GM20431 (cell line): ENCODE measurements at regions not wholly inside any gene's neighbourhood (a gene's known extent, or its start where the extent isn't known, plus 50 kb on each side); places are given as distances from the start of the nearest gene placed in this dataset.
"Not testable (repeated sequence)": the region's sequence is repeated elsewhere in the genome, so short reads cannot be mapped to it uniquely, and the experiment has no call there.

ENCODE experiments used
- in situ Hi-C: fragments of 300-500 bp; cut with MseI, MboI; formaldehyde crosslinking; loops from one replicate; pipeline ENCODE4 v1.15.0; 2020; ENCODE audit warnings: low sequenced_read_pairs; ENCODE audit not compliant: unreplicated experiment

DNA sequence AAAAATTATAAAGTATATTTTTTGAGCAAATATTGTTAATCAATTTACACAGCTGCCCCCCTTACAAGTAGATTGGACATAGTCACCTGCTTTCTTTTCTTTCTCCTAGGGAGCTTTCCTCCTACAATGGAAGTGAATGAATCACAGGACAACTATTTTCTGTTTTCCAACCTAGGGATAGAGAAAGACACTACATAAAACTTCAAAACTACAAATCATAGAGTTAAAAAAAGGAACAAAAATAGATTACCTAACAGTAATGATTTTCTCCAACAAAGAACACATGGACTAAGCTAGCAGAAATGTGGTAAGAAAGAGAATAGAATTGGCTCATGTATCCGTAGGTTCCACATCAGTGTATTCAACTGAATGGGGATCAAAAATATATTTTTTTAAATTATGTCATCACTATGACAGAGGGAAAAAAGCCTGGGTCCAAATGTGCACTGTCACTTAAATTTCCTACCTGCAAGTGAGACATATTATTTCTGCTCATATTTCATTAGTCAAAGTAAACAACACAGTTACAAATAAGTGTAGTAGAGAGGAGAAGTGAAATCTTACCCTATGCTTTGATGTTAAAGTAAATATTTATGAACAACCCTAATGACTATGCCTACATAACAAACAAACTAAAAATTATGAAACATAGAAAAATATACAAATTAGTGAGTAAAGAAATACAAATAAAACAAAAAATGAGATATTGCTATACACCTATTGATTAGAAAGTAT is 756.7 kb downstream of the SOCS6 start:
- in situ Hi-C loops = no loop called here

DNA sequence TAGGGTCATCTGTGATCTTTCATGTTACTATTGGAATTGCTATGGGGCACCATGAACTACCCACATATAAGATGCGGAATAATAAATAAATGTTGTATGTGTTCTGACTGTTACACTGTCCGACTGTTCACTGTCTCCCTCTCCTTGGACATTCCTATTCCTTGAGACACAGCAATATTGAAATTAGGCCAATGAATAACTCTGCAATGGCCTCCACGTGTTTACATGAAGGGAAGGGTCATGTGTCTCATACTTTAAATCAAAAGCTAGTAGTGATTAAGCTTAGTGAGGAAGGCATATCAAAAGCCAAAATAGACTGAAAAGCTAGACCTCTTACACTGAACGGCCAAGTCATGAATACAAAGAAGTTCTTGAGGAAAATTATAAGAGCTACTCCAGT is 751.3 kb downstream of the SOCS6 start:
- in situ Hi-C loops = no loop called here

DNA sequence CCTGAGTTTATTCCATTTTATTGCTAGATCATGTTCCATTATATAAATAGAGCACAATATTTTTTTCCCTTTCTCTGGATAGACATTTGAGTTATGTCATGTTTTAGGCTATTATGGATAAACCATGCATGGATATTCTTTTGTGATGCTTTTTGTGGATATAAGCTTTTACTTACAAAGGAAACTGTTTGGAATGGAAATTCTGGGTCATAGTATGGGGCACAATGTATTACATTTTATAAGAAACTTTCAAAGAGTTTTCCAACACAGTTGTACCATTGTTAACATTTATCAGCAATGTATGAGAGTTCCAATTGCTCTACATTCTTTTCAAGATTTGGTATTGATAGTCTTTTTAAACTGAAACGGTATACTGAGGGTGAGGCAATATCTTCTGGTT is 749.4 kb downstream of the SOCS6 start:
- in situ Hi-C loops = no loop called here

DNA sequence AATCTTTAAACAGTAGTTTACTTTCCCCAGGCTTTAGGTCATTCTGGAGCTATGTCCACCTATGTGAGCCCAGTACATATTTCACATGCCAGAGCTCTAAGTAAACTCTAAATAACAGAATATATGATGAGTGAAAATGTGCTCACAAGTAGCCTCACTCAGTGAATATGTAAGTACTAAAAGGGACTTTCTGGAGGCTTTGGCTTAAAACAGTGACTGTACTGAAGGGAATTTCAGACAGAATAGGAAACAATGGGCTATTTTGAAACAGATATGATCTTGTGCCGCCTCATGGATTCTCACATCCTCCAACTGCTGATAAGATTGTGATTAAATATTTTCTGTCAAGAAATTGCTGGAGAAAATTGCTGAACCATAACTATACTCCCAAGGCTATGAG is 747.9 kb downstream of the SOCS6 start:
- in situ Hi-C loops = no loop called here

GRCh38 chr18:71031296-71032191 is 742.7 kb downstream of the SOCS6 start:
- in situ Hi-C loops = not testable (repeated sequence)

DNA sequence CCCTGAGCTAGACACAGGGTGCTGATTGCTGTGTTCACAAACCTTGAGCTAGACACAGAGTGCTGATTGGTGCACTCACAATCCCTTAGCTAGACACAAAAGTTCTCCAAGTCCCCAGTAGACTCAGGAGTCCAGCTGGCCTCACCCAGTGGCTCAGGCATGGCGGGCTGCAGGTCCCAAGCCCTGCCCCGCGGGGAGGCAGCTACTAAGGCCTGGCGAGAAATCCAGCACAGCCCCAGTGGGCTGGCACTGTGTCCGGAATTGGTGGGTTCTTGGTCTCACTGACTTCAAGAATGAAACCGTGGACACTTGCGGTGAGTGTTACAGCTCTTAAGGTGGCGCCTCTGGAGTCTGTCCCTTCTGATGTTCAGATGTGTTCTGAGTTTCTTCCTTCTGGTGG is 741.2 kb downstream of the SOCS6 start:
- in situ Hi-C loops = not testable (repeated sequence)

DNA sequence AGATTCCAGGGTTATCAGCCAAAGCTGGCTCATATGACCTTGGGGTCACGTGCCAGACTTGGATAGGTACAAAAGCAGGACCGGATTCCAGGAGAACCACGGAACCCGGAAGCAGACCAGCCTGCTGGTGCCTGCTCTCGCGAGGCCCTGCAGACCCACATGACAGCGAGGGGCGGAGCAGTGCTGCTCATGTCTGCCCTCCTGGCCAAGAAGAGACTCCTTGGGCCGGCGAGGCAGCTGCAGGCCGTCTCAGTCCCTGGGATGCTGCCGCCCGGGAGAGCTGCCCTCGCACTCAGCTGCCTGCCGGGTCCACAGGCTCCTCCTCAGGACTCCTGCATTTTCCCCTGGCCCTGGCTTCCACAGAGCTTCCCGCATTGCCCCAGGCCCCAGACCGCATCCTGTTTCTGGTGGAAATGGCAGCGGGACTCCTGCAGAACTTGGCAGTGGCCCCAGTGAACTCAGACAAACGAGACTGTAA is 739.5 kb downstream of the SOCS6 start:
- in situ Hi-C loops = no loop called here

DNA sequence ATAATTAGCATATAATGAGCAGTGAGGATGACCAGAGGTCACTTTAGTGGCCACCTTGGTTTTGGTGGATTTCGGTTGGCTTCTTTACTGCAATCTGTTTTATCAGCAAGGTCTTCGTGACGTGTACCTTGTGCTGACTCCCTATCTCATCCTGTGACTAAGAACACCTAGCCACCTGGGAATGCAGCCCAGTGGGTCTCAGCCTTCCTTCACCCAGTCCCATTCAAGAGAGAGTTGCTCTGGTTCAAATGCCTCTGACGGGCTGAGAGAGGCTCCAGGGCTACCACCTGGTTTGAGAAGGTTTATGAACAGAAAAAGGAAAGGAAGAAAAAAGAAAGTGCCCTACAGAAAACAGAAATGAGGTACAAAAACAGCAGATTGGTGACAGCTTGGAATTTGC is 738.7 kb downstream of the SOCS6 start:
- in situ Hi-C loops = no loop called here

DNA sequence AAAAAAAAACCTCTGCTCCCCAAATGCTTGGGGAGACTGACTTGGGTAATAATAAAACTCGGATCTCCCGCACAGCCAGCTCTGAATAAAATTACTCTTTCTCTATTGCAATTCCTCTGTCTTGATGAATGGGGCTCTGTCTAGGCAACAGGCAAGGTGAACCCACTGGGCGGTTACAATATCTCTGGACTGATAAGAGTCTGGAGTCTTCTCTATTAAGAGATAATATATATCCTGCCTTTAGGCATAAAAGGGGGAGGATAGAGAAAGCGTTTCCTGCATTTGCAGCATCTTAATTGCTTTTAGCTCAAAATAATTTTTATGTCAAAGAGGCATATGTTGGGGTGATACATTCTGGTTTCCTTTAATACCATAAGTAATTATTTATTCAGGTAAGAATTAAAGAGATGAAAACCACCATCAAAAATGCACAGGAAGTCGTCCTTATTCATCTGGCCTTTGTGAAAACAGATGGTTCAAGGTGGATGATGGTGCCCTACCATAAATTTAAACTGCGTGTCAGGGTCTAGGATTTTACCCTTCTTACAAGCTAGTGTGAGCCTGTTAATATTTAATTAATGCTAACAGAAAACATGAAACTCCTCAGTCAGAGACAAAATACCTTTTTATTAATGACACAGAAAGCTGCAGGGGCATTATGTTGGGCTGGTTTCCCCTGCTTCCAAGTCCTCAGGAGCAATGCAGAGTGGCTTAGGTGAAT is 736.8 kb downstream of the SOCS6 start:
- in situ Hi-C loops = no loop called here

- in situ Hi-C loops = no loop called here
Measured at GRCh38 chr18:71022389-71022788, 733.5 kb downstream of the SOCS6 start.

GRCh38 chr18:71021030-71021362 is 732.2 kb downstream of the SOCS6 start:
- in situ Hi-C loops = no loop called here

- in situ Hi-C loops = no loop called here
Measured at GRCh38 chr18:71020342-71021029, 731.6 kb downstream of the SOCS6 start.

DNA sequence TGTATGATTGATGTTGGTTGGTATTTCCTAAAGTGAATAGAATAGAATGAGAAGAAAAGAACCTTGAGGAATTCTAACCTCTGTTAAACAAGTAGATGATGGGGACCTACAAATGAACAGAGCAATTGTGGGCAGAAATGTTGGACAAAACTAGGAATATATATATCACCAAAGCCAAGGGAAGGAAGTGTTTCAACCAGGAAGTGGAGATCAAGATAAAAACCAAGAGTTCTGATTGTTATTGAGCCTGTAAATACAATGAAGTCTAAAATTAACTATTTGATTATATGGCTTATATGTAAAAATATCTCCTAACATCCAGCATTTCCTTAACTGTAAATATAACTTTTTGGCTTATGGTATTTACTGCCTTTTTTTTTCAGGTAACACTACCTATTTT is 730.0 kb downstream of the SOCS6 start:
- in situ Hi-C loops = no loop called here

DNA sequence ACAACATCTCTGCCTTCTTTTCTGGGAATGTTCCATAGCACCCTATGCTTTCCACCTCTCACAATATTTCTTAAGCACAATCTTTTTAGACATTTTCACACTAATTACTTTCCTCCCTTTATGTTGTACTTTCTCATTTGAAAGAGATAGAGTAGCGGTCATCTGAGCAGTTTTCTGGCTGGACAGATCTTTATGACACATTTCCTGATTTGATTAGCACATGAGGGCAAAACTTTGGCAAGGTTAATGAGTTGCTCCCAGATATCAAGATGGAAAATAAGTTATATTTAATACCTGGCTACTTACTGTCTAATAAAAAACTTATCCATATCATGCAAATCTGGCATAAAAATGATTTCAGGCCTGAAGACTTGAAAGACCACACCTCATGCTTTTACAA is 723.9 kb downstream of the SOCS6 start:
- in situ Hi-C loops = no loop called here

- in situ Hi-C loops = no loop called here
Measured at GRCh38 chr18:71011389-71011788, 722.5 kb downstream of the SOCS6 start.

DNA sequence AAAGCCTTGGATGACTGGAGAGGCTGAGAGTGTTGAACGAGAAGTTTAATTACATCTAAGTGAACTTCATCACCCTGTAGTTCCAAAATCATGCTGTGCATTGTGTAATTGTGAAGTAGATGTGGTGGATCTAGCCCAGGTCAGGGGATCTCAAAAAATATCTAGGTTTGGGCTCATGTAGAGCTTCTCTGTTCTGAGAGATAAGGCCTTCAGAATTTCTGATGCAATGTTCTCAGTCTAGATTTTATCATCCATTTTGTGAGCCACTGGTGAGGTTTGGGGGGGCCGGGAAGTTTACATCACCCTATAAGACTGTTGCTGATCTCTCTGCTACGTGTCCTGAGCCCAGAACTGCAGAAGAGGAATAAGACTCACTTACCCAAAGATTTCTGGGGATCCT is 719.4 kb downstream of the SOCS6 start:
- in situ Hi-C loops = no loop called here

- in situ Hi-C loops = no loop called here
Measured at GRCh38 chr18:71001597-71001996, 712.8 kb downstream of the SOCS6 start.

DNA sequence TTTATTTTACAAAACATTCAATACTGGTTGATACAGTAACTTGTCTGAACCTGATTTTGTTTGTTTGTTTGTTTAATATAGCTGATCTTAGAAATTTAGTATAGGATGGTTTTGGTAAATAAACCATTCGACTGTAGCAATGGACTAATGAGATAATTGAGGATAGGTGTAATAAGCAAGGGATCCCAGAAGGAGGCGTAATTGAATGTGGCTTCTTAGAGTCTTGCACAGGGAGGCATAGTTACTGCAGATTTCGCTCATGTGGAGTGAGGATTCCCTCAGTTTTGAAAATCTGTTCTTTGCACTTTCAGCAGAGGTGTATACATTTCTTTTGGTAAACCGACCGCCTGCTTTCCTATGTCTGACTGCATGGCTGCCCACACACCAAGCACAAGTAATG is 709.6 kb downstream of the SOCS6 start:
- in situ Hi-C loops = no loop called here

DNA sequence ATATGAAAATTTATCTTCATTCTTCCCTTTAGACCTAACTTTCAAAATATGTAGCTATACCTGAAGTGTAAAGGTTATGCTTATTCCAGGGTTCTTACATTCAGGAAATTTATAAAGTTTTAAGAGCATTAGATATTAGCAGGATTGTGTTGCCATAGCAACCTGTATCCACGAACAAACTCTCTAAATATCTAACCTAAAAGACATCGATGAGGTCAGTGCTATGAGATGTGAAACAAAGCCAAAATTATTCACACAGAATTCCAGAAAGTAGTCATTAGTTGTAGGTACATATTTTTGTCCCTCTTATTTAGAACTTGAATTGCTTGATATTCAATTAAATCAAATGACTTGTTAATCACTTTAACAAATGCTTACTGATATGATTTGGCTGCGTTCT is 705.3 kb downstream of the SOCS6 start:
- in situ Hi-C loops = no loop called here

DNA sequence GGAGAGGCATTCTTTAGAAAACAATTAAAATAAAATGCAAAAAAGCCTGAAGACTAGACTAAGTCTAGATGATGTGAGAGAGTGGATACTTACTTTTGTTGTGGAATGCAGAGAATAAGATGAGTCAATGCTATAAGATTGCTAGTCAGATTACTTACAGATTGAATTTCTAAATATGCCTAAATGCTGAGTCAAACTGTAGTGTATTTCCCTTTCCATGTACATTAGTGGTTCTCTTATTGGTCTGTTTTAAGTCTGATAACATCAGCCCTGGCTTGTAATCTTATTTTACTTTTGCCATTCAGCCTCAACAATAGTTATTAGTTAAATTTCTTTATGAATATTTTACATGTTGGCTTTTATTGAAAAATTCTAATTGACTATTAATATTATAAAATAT is 702.7 kb downstream of the SOCS6 start:
- in situ Hi-C loops = no loop called here
